ENCODE measurements at regions not wholly inside any gene's neighbourhood (a gene's known extent, or its start where the extent isn't known, plus 50 kb on each side); places are given as distances from the start of the nearest gene placed in this dataset.

DNA sequence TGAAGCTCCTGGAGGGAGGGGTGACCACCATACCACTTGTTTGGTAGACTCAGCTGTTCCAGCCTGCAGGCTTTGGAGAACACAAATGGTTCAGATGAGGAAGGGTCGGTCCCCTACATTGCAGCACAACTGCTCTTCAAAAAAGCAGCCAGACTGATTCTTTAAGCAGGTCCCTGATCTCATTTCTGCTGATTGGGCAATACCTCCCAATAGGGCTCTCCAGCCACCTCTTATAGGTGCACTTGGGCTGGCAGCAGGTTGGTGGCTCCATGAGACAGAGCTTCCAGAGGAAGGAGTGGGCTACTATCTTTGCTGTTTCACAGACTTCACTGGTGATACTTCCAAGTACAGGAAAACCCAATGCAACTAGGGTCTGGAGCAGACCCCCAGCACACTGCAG, 65.9 kb upstream of the PEX5L start:
- WGBS (ENCODE audit: insufficient coverage, insufficient replicate concordance, low lambda C conversion rate, missing lambda C conversion rate): 11% methylated on average over 1 of the region's 1 CpG
- Histone ChIP-seq H3K4me3 (no peak overlapping the region), H3K79me2 (ENCODE audit: control insufficient read depth, insufficient read depth, low read length) (no peaks in the 10 kb centered on the region), H3K36me3 (ENCODE audit: control insufficient read depth in 2 of 2, insufficient read depth in 2 of 2, low read length in 1 of 2) (no peaks in the 10 kb centered on the region), H3K4me2 (ENCODE audit: control insufficient read depth, insufficient read depth) (no peak overlapping the region), H2AFZ (ENCODE audit: control insufficient read depth, low read depth, low read length) (no peak overlapping the region), H3K27me3 (replicated peaks in 1 of 2; ENCODE audit: control insufficient read depth in 2 of 2, insufficient read depth in 2 of 2, low read length in 1 of 2) (no peaks in the 10 kb centered on the region), H3K4me1 (ENCODE audit: control insufficient read depth, insufficient read depth, low read length) (no peaks in the 10 kb centered on the region), H3K9ac (ENCODE audit: control insufficient read depth, insufficient read depth, low read length) (no peak overlapping the region), H4K20me1 (ENCODE audit: control insufficient read depth, insufficient read depth) (no peaks in the 10 kb centered on the region), H3K9me3 (replicated peaks; ENCODE audit: control insufficient read depth, insufficient read depth, low read length) (no peaks in the 10 kb centered on the region), H3K27ac (ENCODE audit: control insufficient read depth, insufficient read depth) (no peak overlapping the region)
- intact Hi-C loops (cut with micrococcal nuclease; ENCODE audit: unreplicated experiment): no loop called here
- FAIRE-seq: no peak
- DNase-seq (ENCODE audit: low read depth, low spot score): no peak
- RAD21 ChIA-PET (ENCODE audit: unreplicated experiment): no interaction called here
- POLR2A ChIA-PET: no interaction called here
- no TSS peak for BruUV-seq (replicated peaks)
- in situ Hi-C loops (cut with MboI): no loop called here
- CTCF ChIA-PET: no interaction called here
- no peak for TF ChIP-seq POU2F2 (IDR thresholded peaks at IDR 0.05; ENCODE audit: borderline replicate concordance, low read depth, low read length)
- no peak for TF ChIP-seq ZNF24 (IDR thresholded peaks at IDR 0.05)
- no peak for TF ChIP-seq PBX3 (IDR thresholded peaks at IDR 0.05; ENCODE audit: insufficient replicate concordance, low read depth, low read length)
- TF ChIP-seq NKRF (conservative IDR thresholded peaks at IDR 0.05): no peak
- TF ChIP-seq IKZF2 (IDR thresholded peaks at IDR 0.05): no peak
- no peak for TF ChIP-seq PAX5 (IDR thresholded peaks at IDR 0.05; ENCODE audit: borderline replicate concordance, low read depth, low read length)
- TF ChIP-seq JUNB (IDR thresholded peaks at IDR 0.05): no peak
- no peak for TF ChIP-seq TCF12 (IDR thresholded peaks at IDR 0.05; ENCODE audit: low read depth, low read length)
- TF ChIP-seq CHD2 (IDR thresholded peaks at IDR 0.05; ENCODE audit: borderline replicate concordance, low read depth, low read length): no peak
- no peak for TF ChIP-seq NR2F1 (conservative IDR thresholded peaks at IDR 0.05)
- no peak for TF ChIP-seq BRCA1 (IDR thresholded peaks at IDR 0.05; ENCODE audit: low read depth, low read length)
- TF ChIP-seq HDAC6 (IDR thresholded peaks at IDR 0.05; ENCODE audit: unreplicated experiment): no peak
- TF ChIP-seq, protein P1, sequence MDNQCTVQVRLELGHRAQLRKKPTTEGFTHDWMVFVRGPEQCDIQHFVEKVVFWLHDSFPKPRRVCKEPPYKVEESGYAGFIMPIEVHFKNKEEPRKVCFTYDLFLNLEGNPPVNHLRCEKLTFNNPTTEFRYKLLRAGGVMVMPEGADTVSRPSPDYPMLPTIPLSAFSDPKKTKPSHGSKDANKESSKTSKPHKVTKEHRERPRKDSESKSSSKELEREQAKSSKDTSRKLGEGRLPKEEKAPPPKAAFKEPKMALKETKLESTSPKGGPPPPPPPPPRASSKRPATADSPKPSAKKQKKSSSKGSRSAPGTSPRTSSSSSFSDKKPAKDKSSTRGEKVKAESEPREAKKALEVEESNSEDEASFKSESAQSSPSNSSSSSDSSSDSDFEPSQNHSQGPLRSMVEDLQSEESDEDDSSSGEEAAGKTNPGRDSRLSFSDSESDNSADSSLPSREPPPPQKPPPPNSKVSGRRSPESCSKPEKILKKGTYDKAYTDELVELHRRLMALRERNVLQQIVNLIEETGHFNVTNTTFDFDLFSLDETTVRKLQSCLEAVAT (IDR thresholded peaks at IDR 0.05): no peak
- TF ChIP-seq CREB1 (IDR thresholded peaks at IDR 0.05; ENCODE audit: low read depth): no peak
- no peak for TF ChIP-seq NR2C2 (IDR thresholded peaks at IDR 0.05; ENCODE audit: borderline replicate concordance, control insufficient read depth, insufficient read length, low read depth)
- no peak for TF ChIP-seq NRF1 (conservative IDR thresholded peaks at IDR 0.05; ENCODE audit: low read depth, low read length)
- no peak for TF ChIP-seq STAT1 (conservative IDR thresholded peaks at IDR 0.05)
- TF ChIP-seq YBX1 (IDR thresholded peaks at IDR 0.05): no peak
- ATAC-seq: no peak
- SMC1A ChIA-PET (ENCODE audit: uncharacterized antibody, unreplicated experiment): interaction anchor here (0.6 kb wide), 1 partner anchor 97 kb away, joined by 3 read pairs; no protein-coding TSS in a partner anchor

Data from GM12878 (cell line).